ENCODE measurements at regions not wholly inside any gene's neighbourhood (a gene's known extent, or its start where the extent isn't known, plus 50 kb on each side); places are given as distances from the start of the nearest gene placed in this dataset.

DNA sequence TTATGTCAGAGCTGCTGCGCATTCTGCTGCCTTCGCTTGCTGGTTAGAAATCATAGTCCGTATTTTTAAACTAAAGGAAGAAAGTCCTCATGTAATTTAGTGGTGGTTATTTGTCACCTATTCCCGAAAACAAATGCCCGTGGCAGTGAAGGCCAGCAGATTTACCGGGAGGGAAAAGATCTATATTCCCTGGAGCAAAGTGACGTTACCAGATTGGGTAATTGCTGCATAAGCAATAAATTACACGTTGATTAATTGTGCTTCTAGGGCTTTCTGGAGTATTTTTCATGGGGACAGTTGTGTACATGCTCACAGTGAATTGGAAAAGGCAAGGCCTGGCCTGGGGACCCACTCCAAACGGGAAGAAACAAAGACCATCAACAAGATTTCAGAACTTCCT lies 298.7 kb downstream of the NPHP4 start:
- ChIA-PET POLR2A (no interaction called here), CTCF (no interaction called here)
- Mint-ChIP-seq H3K4me3 (no peak overlapping the region), H3K9me3 (no peaks in the 10 kb centered on the region), H3K27me3 (no peaks in the 10 kb centered on the region), H3K4me1 (no peaks in the 10 kb centered on the region), H3K36me3 (ENCODE audit: low read depth) (no peaks in the 10 kb centered on the region), H3K27ac (no peak overlapping the region)
- ATAC-seq (ENCODE audit: low read depth) = no peak
- DNase-seq = no peak
- intact Hi-C loops (cut with micrococcal nuclease) = no loop called here
- TF ChIP-seq, protein P1, sequence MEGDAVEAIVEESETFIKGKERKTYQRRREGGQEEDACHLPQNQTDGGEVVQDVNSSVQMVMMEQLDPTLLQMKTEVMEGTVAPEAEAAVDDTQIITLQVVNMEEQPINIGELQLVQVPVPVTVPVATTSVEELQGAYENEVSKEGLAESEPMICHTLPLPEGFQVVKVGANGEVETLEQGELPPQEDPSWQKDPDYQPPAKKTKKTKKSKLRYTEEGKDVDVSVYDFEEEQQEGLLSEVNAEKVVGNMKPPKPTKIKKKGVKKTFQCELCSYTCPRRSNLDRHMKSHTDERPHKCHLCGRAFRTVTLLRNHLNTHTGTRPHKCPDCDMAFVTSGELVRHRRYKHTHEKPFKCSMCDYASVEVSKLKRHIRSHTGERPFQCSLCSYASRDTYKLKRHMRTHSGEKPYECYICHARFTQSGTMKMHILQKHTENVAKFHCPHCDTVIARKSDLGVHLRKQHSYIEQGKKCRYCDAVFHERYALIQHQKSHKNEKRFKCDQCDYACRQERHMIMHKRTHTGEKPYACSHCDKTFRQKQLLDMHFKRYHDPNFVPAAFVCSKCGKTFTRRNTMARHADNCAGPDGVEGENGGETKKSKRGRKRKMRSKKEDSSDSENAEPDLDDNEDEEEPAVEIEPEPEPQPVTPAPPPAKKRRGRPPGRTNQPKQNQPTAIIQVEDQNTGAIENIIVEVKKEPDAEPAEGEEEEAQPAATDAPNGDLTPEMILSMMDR (IDR thresholded peaks at IDR 0.05) = no peak

DNA sequence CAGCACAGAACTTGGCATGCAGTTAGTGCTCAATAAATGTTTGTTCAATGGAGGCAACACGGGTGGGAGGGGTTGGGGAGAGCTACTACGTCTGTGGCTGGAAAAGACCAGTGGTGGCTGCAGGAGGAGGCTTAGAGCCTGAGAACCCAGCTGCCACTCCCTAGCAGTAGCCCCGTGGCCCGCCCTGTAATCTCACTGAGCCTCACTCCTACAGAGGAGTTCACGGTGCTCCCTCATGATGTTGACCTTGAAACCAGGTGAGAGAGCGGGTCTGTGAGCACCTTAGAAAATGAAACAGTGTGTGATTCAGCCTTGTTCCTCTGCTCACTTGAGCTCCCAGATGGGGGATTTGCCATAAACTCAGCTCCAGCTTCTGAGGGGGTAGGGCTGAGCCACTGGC lies 299.6 kb downstream of the NPHP4 start:
- TF ChIP-seq, protein P1 (IDR thresholded peaks at IDR 0.05) = no peak
- no peak for DNase-seq
- Mint-ChIP-seq H3K36me3 (ENCODE audit: low read depth) (no peaks in the 10 kb centered on the region), H3K4me1 (no peaks in the 10 kb centered on the region), H3K27me3 (no peaks in the 10 kb centered on the region), H3K9me3 (no peaks in the 10 kb centered on the region), H3K27ac (no peak overlapping the region), H3K4me3 (no peak overlapping the region)
- ChIA-PET CTCF (no interaction called here), POLR2A (no interaction called here)
- ATAC-seq (ENCODE audit: low read depth) = no peak
- intact Hi-C loops (cut with micrococcal nuclease) = no loop called here

DNA sequence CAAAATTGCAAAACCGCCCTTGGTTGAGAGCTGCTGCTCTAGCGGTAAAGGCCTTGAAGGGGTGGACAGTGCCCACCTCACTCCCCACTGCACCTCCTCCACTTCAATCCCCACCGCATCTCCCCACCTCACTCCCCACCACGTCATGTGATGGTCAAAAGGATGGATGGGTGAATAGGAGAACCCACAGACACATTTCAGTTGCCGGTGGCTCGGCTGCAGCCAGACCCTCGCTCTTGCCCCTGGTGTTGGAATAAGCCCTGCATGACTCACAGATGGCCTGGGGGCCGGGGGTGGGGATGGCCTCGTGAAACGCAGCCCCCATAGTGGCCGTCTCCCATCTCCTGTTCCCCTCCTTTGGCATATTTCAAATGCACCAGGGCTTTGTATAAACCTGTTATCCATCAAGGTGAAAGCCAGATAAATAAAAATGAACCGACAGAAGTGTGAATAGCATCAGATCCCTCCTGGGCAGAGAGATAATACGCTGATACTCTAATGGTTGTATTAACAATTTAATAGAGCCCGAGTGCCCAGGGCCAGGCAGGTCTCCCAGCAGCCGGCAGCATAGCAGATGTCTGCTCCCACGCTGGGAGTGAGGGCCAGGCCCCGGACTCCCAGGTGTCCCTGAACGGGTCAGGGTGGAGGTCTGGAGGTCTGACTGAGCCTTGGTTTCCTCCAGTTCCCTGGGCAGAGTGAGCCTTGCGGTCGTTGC lies 300.3 kb downstream of the NPHP4 start:
- CTCF ChIA-PET = no interaction called here
- intact Hi-C loops (cut with micrococcal nuclease) = no loop called here
- POLR2A ChIA-PET = no interaction called here
- H3K9me3 Mint-ChIP-seq = no peaks in the 10 kb centered on the region
- DNase-seq = no peak
- no peaks in the 10 kb centered on the region for H3K4me1 Mint-ChIP-seq
- no peaks in the 10 kb centered on the region for H3K36me3 Mint-ChIP-seq (ENCODE audit: low read depth)
- no peaks in the 10 kb centered on the region for H3K27me3 Mint-ChIP-seq
- ATAC-seq (ENCODE audit: low read depth) = no peak
- H3K4me3 Mint-ChIP-seq = no peak overlapping the region
- H3K27ac Mint-ChIP-seq = no peak overlapping the region
- TF ChIP-seq, protein P1 (IDR thresholded peaks at IDR 0.05) = no peak

DNA sequence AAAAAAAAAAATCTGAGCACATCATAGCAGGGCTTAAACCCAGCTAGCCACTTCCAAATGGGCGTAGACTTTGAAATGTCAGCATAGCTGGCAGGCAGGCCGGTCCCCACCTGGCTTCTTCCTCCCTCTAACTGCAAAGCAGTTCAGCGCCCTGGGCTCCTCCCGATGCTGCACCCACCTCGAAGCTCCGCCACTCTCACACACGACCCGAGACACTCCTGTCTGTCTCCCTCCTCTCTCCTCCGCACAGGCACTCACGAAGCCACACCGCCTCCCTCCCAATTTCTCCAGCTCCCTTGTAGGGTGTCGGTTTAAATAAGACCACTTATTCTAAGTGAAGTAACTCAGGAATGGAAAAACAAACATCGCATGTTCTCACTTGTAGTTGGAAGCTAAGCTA lies 301.3 kb downstream of the NPHP4 start:
- no peaks in the 10 kb centered on the region for H3K36me3 Mint-ChIP-seq (ENCODE audit: low read depth)
- CTCF ChIA-PET = no interaction called here

DNA sequence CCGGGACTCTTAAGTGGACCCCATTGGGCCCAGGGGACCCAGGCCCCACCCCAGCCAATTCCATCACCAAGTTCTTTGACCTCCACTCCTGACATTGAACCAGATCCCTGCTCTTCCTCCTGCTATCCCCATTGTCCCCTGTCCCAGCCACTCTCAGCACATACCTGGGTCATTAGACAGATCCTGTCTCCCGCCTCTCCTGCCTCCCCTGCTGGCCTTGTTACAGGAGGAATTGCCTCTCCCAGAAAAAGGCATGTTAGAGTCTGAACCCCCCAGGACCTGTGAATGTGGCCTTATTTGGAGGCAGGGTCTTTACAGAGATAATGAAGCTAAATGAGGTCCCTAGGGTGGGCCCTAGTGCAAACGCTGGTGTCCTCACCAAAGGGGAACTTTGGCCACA lies 301.9 kb downstream of the NPHP4 start:
- TF ChIP-seq, protein P1 (IDR thresholded peaks at IDR 0.05) = no peak
- Mint-ChIP-seq H3K27me3 (no peaks in the 10 kb centered on the region), H3K4me1 (no peaks in the 10 kb centered on the region), H3K9me3 (no peaks in the 10 kb centered on the region), H3K4me3 (no peak overlapping the region), H3K36me3 (ENCODE audit: low read depth) (no peaks in the 10 kb centered on the region), H3K27ac (no peak overlapping the region)
- intact Hi-C loops (cut with micrococcal nuclease) = no loop called here
- no peak for ATAC-seq (ENCODE audit: low read depth)
- no peak for DNase-seq
- ChIA-PET POLR2A (no interaction called here), CTCF (no interaction called here)

More for the DNA sequence above, 301.3 kb downstream of the NPHP4 start:
- Mint-ChIP-seq H3K4me3 (no peak overlapping the region), H3K4me1 (no peaks in the 10 kb centered on the region), H3K27ac (no peak overlapping the region), H3K27me3 (no peaks in the 10 kb centered on the region), H3K9me3 (no peaks in the 10 kb centered on the region)
- TF ChIP-seq, protein P1 (IDR thresholded peaks at IDR 0.05) = no peak
- ATAC-seq (ENCODE audit: low read depth) (no peak), DNase-seq (no peak)
- intact Hi-C loops (cut with micrococcal nuclease) = no loop called here
- POLR2A ChIA-PET = no interaction called here

All from activated B cell treated with CpG ODN at 0.5 μM for 24 hours (primary cell).